GM18858 (cell line): ENCODE measurements at regions not wholly inside any gene's neighbourhood (a gene's known extent, or its start where the extent isn't known, plus 50 kb on each side); places are given as distances from the start of the nearest gene placed in this dataset.
"Not testable (repeated sequence)": the region's sequence is repeated elsewhere in the genome, so short reads cannot be mapped to it uniquely, and the experiment has no call there.

ENCODE experiments used
- ATAC-seq: cut with Tn5 transposase; IDR thresholded peaks from one replicate; pipeline ENCODE4 v1.9.1; 2021; ENCODE audit not compliant: unreplicated experiment

GRCh38 chr9:90165281-90165680 is 477.3 kb downstream of the DIRAS2 start:
- ATAC-seq: no peak

DNA sequence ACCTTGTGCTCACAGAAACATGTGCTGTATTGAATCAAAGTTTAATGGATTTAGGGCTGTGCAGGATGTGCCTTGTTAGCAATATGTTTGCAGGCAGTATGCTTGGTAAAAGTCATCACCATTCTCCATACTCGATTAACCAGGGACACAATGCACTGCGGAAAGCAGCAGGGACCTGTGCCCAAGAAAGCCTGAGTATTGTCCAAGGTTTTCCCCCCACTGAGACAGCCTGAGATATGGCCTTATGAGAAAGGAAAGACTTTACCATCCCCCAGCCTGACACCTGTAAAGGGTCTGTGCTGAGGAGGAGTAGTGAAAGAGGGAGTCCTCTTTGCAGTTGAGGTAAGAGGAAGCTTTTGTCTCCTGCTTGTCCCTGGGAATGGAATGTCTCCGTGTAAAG is 476.2 kb downstream of the DIRAS2 start:
- ATAC-seq: not testable (repeated sequence)

- no peak for ATAC-seq
Observed at GRCh38 chr9:90167914-90168313, 474.7 kb downstream of the DIRAS2 start.

DNA sequence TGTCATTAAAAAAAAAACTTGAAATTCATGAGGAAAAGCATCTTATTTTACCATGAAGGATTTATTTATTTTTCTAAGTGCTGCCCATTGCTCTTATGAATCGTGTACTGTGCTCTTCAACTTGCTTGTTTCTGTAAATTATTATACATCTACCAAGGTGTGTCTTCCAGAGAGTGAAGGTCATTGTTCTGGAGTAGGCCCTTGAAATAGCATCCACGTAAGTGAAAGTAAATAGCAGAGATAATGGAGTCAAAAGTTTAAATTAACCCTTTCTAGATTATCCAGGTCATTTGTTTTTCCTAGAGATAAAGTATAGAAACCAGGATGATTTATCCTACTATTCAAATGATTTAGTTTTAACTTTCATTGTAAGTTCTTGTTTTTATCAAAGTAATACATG is 473.1 kb downstream of the DIRAS2 start:
- ATAC-seq: no peak

GRCh38 chr9:90173935-90174334 is 468.7 kb downstream of the DIRAS2 start:
- ATAC-seq: not testable (repeated sequence)

DNA sequence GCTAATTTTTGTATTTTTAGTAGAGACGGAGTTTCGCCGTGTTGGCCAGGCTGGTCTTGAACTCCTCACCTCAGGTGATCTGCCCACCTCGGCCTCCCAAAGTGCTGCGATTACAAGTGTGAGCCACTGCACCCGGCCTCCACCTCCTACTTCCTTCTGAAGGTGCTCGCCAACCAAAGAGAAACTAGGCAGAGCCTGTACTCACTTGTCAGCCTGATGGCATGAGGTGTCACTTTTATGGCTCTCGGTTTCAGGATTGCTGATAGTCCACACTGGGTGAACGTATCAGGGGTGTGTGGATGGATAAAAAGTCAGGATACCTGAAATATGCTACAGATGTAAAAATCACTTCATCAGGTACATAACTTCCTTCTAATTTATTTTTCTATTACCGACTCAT is 468.3 kb downstream of the DIRAS2 start:
- ATAC-seq: not testable (repeated sequence)

DNA sequence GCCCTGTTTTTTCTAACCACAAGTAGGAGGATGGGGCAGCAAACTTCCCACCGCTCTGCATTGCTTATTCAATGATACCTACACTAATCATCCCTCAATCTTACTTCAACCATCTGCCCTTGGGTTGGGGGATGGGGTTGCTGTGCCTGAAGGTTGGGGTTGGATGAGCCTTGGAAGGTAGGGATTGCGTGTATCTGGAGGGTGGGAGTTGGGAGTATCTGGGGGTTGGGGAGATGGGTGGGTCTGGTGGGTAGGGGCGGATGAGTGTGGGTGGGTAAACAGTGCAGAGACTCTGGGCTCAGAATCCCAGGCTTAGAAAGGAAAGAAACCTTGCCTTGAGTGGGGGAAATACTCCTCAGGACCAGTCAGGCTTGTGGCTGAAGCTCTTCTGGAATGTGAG is 467.4 kb downstream of the DIRAS2 start:
- no peak for ATAC-seq

GRCh38 chr9:90175865-90176264 is 466.8 kb downstream of the DIRAS2 start:
- no peak for ATAC-seq

GRCh38 chr9:90176901-90177300 is 465.7 kb downstream of the DIRAS2 start:
- no peak for ATAC-seq

- ATAC-seq: no peak
Observed at GRCh38 chr9:90180381-90180780, 462.2 kb downstream of the DIRAS2 start.

GRCh38 chr9:90188656-90189055 is 454.0 kb downstream of the DIRAS2 start:
- ATAC-seq: no peak

GRCh38 chr9:90189306-90189705 is 453.3 kb downstream of the DIRAS2 start:
- peak; percentile 83 for ATAC-seq

GRCh38 chr9:90192465-90192864 is 450.2 kb downstream of the DIRAS2 start:
- ATAC-seq: not testable (repeated sequence)

DNA sequence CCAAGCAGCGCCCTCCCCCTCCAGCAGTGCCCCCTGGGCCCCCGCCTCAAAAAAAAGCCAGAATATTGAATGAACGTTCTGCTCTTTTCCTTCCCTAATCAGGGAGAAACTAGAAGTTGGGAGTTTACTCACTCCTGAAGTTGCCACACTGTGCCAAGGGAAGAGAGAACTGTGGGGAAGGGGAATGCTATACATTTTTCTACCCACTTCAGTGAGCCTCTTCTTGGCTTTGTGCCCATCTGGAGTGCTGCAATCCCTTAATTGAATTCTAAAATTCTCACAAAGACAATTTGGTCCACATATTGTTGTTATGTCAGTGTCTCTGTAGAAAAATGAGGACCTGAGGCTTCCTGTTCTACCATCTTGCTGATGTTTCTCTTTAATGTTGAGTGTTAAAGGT is 443.7 kb downstream of the DIRAS2 start:
- ATAC-seq: no peak

DNA sequence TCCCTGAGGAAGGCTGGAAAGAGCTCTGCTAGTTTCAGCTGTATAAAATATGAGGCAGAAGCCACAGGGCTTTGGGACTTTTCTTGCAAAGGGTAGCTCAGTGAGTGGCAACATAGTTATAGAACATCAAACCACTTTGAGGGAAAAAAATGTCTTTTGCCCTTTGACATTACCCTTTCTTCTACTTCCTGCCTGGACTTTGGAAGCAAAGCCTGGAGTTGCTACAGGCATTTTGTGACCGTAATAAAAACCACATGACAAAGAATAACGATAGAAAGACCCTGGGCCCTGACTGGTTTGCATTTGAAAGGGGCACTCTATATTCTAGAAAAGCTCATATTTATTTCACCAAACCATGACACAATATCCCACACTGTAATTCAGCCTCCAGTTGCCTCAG is 440.9 kb downstream of the DIRAS2 start:
- ATAC-seq: no peak

DNA sequence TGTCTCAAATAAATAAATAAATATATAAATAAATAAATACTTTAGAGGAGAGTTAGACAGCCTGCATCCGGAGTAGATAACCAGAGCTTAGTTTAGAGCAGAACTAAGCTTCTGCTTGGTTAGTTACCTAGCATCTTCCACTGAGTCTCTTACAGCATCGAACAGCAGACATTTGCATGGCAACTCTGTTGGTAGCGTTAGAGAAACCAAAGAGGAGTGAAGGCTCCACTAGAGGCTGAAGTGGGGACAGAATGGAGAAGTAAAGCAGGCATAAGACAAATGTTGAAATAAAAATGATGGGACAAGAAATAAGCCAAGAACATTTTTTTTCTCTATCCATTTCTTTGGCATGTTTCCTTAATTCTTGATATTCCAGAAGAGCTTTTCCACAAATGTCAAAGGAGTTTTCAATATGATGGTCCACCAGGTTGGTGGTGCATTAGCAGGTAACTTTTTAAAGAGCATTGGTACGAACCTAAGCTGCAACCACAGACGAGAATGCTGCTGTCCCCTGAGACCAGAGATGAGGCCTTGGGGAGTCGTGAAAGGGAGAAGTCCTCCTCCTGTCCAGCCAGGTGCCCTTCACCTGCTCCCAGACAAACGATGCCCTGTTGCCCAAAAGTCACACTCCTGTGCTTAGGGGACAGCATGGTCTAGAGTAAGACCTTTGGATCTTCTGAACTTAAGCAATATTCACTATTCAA is 438.3 kb downstream of the DIRAS2 start:
- ATAC-seq: no peak

DNA sequence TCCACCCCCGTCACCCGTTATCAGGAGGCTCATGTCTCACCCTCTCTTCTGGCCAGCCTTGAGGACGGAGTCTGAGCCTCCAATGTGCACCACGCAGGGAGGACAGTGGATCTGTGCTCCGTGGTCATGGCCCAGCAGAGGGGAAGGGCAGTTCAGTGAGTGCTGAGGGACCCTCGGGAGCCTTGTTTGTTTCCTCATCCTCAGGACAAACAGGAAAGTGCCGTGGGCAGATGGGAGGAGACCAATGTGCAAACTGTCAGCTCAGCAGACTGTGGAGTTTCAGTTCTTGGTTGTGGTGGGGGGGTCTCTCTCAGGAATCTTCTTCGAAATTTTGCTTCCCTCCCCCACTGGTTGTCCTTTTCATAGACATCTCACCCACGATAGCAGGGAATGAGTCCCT is 429.6 kb downstream of the DIRAS2 start:
- ATAC-seq: not testable (repeated sequence)

DNA sequence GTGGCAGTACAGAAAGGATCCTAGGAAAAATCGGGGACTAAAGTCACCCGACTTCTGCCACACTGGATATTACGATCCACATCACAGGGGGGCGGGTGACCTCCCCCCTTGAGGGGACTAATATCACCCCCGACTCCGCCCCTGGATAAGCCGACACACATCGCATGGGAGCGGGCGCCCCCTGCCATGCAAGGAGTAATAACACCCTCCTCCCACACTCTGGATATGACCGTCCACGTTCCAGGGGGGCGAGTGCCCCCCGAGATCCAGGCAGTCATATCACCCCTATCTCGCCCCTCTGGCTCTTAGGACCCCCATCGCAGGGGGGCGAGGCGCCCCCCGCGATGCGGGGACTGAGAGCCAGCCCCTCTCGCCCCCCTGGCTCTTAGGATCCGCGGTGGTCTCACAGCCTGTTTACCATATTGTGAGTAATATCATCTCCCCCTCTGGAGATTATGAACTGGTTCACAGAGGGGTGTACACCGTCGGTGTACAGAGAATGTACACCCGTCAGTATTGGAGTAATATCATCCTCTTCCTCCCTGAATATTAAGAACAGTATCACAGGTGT is 423.0 kb downstream of the DIRAS2 start:
- ATAC-seq: no peak

GRCh38 chr9:90221899-90222298 is 420.7 kb downstream of the DIRAS2 start:
- ATAC-seq: not testable (repeated sequence)

DNA sequence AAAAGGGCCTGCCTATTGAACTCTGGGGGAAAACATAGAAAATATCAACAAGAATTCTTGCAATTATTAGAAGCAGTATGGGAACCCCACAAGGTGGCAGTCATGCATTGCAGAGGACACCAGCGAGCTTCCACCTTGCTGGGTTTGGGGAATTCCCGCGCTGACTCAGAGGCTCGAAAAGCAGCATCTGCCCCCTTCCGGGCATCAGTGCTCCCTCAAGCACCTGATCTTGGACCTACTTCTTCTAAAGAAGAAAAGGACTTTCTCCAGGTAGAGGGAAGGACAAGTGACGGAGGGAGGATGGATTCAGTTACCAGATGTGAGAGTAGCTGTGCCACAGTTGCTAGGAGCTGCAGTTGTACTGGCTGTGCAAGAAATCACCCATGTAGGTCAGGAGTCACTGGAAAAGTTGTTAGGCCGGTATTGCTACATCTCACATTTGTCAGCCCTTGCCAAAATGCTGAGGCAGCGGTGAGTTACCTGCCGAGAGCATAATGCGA is 415.7 kb downstream of the DIRAS2 start:
- not testable (repeated sequence) for ATAC-seq

DNA sequence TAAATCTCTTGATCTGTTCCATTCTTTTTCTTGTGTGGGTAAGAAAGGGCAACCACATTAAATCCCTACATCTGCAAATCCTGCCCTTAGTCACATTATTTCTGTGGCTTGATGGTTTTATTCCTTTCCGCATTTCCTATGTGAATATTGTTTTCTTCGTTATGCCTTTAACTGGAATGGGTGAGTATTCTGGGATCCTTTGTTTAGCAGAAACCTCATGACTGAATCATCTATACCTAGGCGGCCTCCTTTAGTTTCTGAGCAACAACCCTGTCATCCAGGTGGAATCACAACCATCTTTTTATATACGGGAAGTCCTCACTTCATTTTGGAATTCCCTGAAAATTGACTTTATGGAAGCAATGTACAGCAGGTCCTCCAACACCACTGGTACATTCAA is 409.5 kb downstream of the DIRAS2 start:
- not testable (repeated sequence) for ATAC-seq

DNA sequence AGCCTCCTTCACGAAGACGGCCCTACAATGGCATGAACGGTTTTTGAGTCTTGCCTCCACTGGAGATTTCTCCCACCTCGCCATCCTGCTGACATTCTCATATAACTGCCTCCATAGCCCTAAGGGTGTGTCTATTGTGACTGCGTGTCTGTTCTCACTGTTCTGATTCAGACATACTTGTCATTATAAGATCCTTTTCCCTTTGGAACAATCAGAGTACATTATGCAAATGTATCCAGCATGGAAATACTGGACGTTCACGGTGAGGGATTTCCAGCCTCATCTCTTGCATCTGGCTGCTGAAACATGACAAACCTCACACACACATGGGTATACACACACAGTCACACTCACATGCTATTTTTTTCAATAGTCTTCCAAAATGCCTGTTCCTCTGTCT is 402.1 kb downstream of the DIRAS2 start:
- ATAC-seq: no peak

DNA sequence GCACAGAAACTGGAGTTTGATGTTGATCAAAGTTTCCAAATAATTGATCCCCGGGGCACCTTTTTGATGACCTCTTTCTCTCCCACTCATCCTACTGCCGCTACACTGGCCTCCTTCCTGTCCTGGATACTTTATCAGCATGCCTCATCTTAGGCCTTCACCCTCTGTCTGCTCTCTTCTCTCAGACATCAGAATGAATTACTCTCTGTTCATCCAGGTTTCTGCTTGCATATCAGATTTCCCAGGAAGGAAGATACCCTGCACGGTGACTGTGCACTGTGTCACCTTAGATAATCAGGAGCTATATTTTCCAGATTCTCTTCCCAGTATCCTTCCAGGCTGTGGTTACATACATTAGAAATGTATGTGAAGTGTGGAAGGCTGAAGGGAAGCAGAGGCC is 397.0 kb downstream of the DIRAS2 start:
- no peak for ATAC-seq
